ENCODE measurements at regions not wholly inside any gene's neighbourhood (a gene's known extent, or its start where the extent isn't known, plus 50 kb on each side); places are given as distances from the start of the nearest gene placed in this dataset.

DNA sequence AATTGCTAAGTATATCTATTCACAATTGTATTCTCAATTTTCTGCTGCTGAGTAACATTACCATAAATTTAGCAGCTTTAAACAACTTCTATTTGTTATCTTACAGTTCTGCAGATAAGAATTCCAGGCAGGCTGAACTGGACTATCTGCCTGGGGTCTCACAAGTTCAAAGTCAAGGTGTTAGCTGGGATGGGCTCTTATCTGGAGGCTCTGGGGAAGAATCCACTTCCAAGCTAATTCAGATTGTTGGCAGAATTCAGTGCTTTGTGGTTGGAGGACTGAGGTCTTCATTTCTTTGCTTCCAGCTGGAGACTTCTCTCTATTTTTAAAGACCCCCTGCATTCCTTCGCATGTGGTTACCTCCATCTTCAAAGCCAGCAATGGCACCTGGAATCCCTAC is 329.9 kb upstream of the ISX start:
- peaks cover 0 to 11% (median 2%) of the 10 kb centered on the region in 12 donors for H3K9me3 ChIP-seq
- no peak overlapping the region for H3K27ac ChIP-seq
- H3K4me3 ChIP-seq, result no peak overlapping the region
- H3K36me3 ChIP-seq, result no peaks in the 10 kb centered on the region
- intact Hi-C loops (cut with DNase I), result no loop called here
- no peaks in the 10 kb centered on the region for H3K27me3 ChIP-seq
- no peak for ATAC-seq
- TF ChIP-seq, protein P1, sequence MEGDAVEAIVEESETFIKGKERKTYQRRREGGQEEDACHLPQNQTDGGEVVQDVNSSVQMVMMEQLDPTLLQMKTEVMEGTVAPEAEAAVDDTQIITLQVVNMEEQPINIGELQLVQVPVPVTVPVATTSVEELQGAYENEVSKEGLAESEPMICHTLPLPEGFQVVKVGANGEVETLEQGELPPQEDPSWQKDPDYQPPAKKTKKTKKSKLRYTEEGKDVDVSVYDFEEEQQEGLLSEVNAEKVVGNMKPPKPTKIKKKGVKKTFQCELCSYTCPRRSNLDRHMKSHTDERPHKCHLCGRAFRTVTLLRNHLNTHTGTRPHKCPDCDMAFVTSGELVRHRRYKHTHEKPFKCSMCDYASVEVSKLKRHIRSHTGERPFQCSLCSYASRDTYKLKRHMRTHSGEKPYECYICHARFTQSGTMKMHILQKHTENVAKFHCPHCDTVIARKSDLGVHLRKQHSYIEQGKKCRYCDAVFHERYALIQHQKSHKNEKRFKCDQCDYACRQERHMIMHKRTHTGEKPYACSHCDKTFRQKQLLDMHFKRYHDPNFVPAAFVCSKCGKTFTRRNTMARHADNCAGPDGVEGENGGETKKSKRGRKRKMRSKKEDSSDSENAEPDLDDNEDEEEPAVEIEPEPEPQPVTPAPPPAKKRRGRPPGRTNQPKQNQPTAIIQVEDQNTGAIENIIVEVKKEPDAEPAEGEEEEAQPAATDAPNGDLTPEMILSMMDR (IDR thresholded peaks at IDR 0.05), result no peak
- TF ChIP-seq POLR2A (IDR thresholded peaks at IDR 0.05), result no peak
- DNase-seq, result no peak
- WGBS, 4 donors, result 72 to 94% (median 83%) methylated on average over 1 of the region's 1 CpG
- no peaks in the 10 kb centered on the region for H3K4me1 ChIP-seq

DNA sequence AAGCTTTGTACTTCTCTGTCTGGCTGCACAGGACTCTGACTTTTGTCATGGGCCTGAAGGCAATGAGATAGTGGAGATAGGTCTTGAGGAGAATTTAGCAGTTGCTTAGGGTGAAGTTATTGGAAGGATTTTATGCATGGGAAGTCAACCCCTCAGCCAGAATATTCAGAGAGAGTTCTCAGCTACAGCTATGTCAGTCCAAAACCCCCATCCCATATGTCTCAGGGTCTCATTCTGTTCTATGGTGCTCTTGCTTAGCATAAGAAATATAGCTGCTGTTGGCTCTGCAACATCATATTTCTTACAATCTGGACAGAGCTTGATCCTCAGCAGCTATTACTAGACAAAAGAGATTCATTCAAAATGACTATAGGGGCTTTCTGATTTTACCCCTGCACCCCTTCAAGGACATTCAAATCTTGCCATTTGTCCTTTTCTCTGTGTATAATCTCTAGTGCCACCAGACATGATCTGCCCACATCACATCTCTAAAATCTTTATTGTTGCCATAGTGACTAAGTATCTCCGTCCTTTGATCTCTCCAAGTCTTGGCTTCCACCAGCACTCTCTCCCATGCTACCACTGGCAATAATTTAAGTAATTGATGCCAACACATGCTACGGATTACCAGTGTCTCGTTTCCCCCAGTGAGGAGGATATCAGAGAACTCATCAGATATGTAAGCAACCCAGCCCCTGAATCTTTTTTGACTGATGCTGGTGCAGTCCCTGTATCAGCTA is 327.1 kb upstream of the ISX start:
- H3K27me3 ChIP-seq, result no peaks in the 10 kb centered on the region
- ATAC-seq, result no peak
- intact Hi-C loops (cut with DNase I), result no loop called here
- H3K4me3 ChIP-seq, result no peak overlapping the region
- no peaks in the 10 kb centered on the region for H3K36me3 ChIP-seq
- no peaks in the 10 kb centered on the region for H3K4me1 ChIP-seq
- TF ChIP-seq POLR2A (IDR thresholded peaks at IDR 0.05), result no peak
- TF ChIP-seq, protein P1 (IDR thresholded peaks at IDR 0.05), result no peak
- no peak overlapping the region for H3K27ac ChIP-seq
- H3K9me3 ChIP-seq, result peaks cover 0 to 8% (median 1%) of the 10 kb centered on the region in 12 donors
- WGBS, 4 donors, result 55 to 66% (median 59%) methylated on average over 3 of the region's 3 CpGs
- no peak for DNase-seq

DNA sequence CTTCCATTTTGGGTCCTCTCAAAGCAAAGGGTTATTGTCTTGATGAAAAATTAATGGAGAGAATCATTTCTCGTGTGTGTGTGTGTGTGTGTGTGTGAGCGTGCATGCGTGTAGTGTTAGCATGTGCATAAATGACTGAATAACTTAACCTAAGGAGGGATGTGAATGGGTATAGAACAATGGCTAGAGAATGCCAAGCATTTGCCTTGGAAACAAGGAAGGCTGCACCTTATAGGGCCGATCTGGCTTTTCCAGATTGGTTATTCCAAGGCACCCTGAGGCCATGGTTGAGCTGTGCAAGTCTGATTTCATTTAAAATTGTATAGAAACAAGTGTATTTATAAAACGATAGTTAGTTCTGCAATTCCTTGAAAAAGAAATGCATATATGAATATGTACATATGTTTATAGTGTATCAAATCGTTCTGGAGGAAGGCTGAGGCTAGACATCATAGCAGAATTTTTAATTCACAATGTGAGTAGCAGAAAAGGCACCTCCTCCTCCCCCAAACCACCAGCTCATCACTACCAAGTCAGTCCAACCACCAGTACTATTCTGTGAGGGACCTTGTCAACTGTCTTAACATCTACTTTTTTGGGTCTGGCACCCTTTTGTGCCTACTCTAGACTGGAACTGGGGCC is 322.7 kb upstream of the ISX start:
- intact Hi-C loops (cut with DNase I), result no loop called here
- no peaks in the 10 kb centered on the region for H3K9me3 ChIP-seq
- no peaks in the 10 kb centered on the region for H3K27me3 ChIP-seq
- no peaks in the 10 kb centered on the region for H3K36me3 ChIP-seq
- H3K27ac ChIP-seq, result no peak overlapping the region
- DNase-seq, result no peak
- no peak for TF ChIP-seq POLR2A (IDR thresholded peaks at IDR 0.05)
- TF ChIP-seq, protein P1 (IDR thresholded peaks at IDR 0.05), result no peak
- H3K4me3 ChIP-seq, result no peak overlapping the region
- 72 to 76% (median 74%) methylated on average over 6 of the region's 6 CpGs for WGBS, 4 donors
- no peaks in the 10 kb centered on the region for H3K4me1 ChIP-seq
- no peak for ATAC-seq

DNA sequence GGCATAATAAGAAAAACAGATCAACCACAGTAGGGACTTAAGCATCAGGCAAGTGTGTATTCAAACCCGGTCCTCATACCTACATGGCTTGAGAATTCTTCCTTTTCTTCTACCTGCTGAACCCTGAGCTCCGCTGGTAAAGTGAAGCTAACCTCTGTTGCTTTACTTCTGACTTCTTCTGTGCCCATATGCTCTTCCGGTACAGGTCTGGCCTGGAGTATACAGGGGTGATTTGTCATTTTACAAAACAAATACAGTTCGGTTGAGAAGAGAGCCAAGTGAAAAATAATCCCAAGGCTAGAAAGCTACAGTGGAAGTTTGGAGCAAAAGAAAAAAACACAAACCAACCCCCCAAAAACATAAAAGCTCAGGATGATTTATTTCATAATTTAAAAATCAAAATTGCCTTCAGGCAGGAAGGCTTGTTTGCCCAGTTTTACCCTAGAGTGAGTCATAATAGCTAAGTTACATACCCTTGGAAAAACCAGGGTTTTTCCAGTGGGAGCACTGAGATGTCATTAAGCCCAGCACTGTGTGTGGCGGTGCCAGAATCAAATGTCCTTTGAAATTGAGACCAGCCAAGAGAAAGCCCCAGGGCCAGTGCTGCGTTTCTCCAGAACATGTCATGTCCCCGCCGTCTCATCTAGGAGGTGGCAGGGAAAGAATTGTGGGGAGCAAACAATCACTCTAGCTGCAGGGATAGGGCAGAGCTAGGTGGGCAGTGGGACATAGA is 305.5 kb upstream of the ISX start:
- H3K27me3 ChIP-seq, result peaks cover 0 to 21% (median 0%) of the 10 kb centered on the region in 9 donors
- DNase-seq, result no peak
- no peaks in the 10 kb centered on the region for H3K9me3 ChIP-seq
- no peaks in the 10 kb centered on the region for H3K4me1 ChIP-seq
- no peaks in the 10 kb centered on the region for H3K36me3 ChIP-seq
- H3K27ac ChIP-seq, result no peak overlapping the region
- no peak for ATAC-seq
- no peak for TF ChIP-seq POLR2A (IDR thresholded peaks at IDR 0.05)
- TF ChIP-seq, protein P1 (IDR thresholded peaks at IDR 0.05), result no peak
- intact Hi-C loops (cut with DNase I), result no loop called here
- H3K4me3 ChIP-seq, result no peak overlapping the region
- WGBS, 4 donors, result 70 to 81% (median 78%) methylated on average over 8 of the region's 8 CpGs

Data from heart left ventricle (tissue), 16 donors.